Suprapubic skin (tissue), 3 donors: ENCODE measurements at regions not wholly inside any gene's neighbourhood (a gene's known extent, or its start where the extent isn't known, plus 50 kb on each side); places are given as distances from the start of the nearest gene placed in this dataset.

Experiments used
- POLR2A ChIP-seq, 2 donors: fragments of 450-650 bp; IDR thresholded peaks; one replicate each; pipeline ENCODE4 v1.6.1; 2017; ENCODE audit warnings: antibody characterized with exemption in 2 of 2, mild to moderate bottlenecking in 2 of 2, moderate library complexity in 2 of 2
- TF ChIP-seq, protein P1 (sequence below), 2 donors: fragments of 200-600 bp in 1 of 2; fragments of 450-650 bp in 1 of 2; sonication (generic) in 1 of 2; IDR thresholded peaks; one replicate each; pipeline ENCODE4 v1.5.1; 2016 to 2019; ENCODE audit warnings: antibody characterized with exemption in 2 of 2, mild to moderate bottlenecking in 1 of 2, moderate library complexity in 1 of 2

DNA sequence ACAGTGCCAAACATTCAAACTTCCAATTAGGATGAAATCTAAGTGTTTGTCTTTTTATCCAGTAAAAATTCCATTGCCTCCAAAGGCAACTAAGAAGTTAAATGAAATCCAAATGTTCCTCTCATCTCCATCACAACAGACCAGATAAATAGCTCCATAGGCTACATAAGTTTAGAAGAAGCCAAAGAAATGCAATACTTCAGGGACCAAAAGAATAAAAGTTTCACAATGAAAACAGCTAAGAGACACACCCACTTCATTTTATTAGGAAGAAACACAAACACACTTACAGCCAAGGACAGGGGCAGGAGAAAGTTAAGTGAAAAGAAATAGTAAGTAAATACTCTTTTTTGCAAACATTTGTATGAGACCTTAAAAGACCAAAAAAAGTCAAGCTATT is 88.5 kb upstream of the CCDC150 start:
- TF ChIP-seq, protein P1, sequence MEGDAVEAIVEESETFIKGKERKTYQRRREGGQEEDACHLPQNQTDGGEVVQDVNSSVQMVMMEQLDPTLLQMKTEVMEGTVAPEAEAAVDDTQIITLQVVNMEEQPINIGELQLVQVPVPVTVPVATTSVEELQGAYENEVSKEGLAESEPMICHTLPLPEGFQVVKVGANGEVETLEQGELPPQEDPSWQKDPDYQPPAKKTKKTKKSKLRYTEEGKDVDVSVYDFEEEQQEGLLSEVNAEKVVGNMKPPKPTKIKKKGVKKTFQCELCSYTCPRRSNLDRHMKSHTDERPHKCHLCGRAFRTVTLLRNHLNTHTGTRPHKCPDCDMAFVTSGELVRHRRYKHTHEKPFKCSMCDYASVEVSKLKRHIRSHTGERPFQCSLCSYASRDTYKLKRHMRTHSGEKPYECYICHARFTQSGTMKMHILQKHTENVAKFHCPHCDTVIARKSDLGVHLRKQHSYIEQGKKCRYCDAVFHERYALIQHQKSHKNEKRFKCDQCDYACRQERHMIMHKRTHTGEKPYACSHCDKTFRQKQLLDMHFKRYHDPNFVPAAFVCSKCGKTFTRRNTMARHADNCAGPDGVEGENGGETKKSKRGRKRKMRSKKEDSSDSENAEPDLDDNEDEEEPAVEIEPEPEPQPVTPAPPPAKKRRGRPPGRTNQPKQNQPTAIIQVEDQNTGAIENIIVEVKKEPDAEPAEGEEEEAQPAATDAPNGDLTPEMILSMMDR (IDR thresholded peaks at IDR 0.05): no peak
- no peak for TF ChIP-seq POLR2A (IDR thresholded peaks at IDR 0.05)
